Neuronal stem cell (in vitro differentiated cells): ENCODE measurements at regions not wholly inside any gene's neighbourhood (a gene's known extent, or its start where the extent isn't known, plus 50 kb on each side); places are given as distances from the start of the nearest gene placed in this dataset.
"Not testable (repeated sequence)": the region's sequence is repeated elsewhere in the genome, so short reads cannot be mapped to it uniquely, and the experiment has no call there.

ENCODE experiments used
- DNase-seq: peaks from one replicate; pipeline ENCODE4 v3.0.0-alpha.2; 2013; ENCODE audit warnings: low spot score
- H2AFZ ChIP-seq: one replicate; pipeline ENCODE4 v1.6.1; 2013; ENCODE audit warnings: mild to moderate bottlenecking, low read length, inconsistent platforms
- H2AK5ac ChIP-seq: 2 replicates; pipeline ENCODE4 v1.6.1; 2013; ENCODE audit warnings: low read depth, mild to moderate bottlenecking, inconsistent platforms, low read length, moderate library complexity, mixed read lengths
- H2BK120ac ChIP-seq: 2 replicates; pipeline ENCODE4 v1.6.1; 2013; ENCODE audit warnings: low read depth, mild to moderate bottlenecking, inconsistent platforms, low read length, moderate library complexity, mixed read lengths
- H2BK12ac ChIP-seq: one replicate; pipeline ENCODE4 v1.6.1; 2013; ENCODE audit warnings: low read length, inconsistent platforms
- H2BK15ac ChIP-seq: 2 replicates; pipeline ENCODE4 v1.6.1; 2013; ENCODE audit warnings: mild to moderate bottlenecking, low read length, inconsistent platforms, mixed read lengths
- H2BK5ac ChIP-seq: one replicate; pipeline ENCODE4 v1.6.1; 2013; ENCODE audit warnings: inconsistent platforms, mild to moderate bottlenecking, low read length, moderate library complexity
- H3K14ac ChIP-seq: one replicate; pipeline ENCODE4 v1.6.1; 2013; ENCODE audit warnings: low read length, inconsistent platforms
- H3K18ac ChIP-seq: 2 replicates; pipeline ENCODE4 v1.6.1; 2013; ENCODE audit warnings: low read length, inconsistent platforms
- H3K23ac ChIP-seq: 2 replicates; pipeline ENCODE4 v1.6.1; 2013; ENCODE audit warnings: low read depth, mild to moderate bottlenecking, mixed read lengths, low read length, inconsistent platforms; ENCODE audit not compliant: poor library complexity
- H3K27ac ChIP-seq: replicated peaks from 3 replicates; pipeline ENCODE4 v1.5.1; 2013; ENCODE audit warnings: low read length, inconsistent platforms
- H3K27me3 ChIP-seq, 3 experiments: 2 replicates each; pipeline ENCODE4 v1.6.1; 2013; ENCODE audit warnings: low read length in 3 of 3, mild to moderate bottlenecking in 2 of 3, inconsistent platforms in 1 of 3, low read depth in 1 of 3, mixed read lengths in 1 of 3, moderate library complexity in 1 of 3; ENCODE audit not compliant: control insufficient read depth in 3 of 3, insufficient read depth in 3 of 3
- H3K36me3 ChIP-seq, 2 donors: replicated peaks in 1 of 2; 2 replicates each; pipeline ENCODE4 v1.6.1; 2013; ENCODE audit warnings: low read length in 2 of 2; ENCODE audit not compliant: control insufficient read depth in 2 of 2, insufficient read depth in 2 of 2
- H3K4ac ChIP-seq: 2 replicates; pipeline ENCODE4 v1.6.1; 2013; ENCODE audit warnings: inconsistent platforms, mild to moderate bottlenecking, low read length, moderate library complexity
- H3K4me1 ChIP-seq, 2 donors: 1 replicate in 1 of 2; 2 replicates in 1 of 2; pipeline ENCODE4 v1.6.1; 2013; ENCODE audit warnings: low read length in 2 of 2, low read depth in 1 of 2; ENCODE audit not compliant: control insufficient read depth in 2 of 2, insufficient read depth in 1 of 2
- H3K4me2 ChIP-seq: one replicate; pipeline ENCODE4 v1.6.1; 2013; ENCODE audit warnings: mild to moderate bottlenecking, low read length, inconsistent platforms; ENCODE audit not compliant: insufficient read depth, poor library complexity, severe bottlenecking
- H3K4me3 ChIP-seq, 2 donors: 2 replicates each; pipeline ENCODE4 v1.5.1; 2013; ENCODE audit warnings: low read length in 2 of 2, mild to moderate bottlenecking in 2 of 2, inconsistent platforms in 1 of 2, moderate library complexity in 1 of 2
- H3K79me1 ChIP-seq: one replicate; pipeline ENCODE4 v1.6.1; 2013; ENCODE audit warnings: low read depth, mild to moderate bottlenecking, inconsistent platforms, low read length, moderate library complexity
- H3K9ac ChIP-seq: one replicate; pipeline ENCODE4 v1.6.1; 2013; ENCODE audit warnings: mild to moderate bottlenecking, low read depth, low read length, inconsistent platforms; ENCODE audit not compliant: poor library complexity
- H3K9me3 ChIP-seq, 2 donors: replicated peaks in 1 of 2; 2 replicates each; pipeline versions ENCODE3 to v1.6.1; 2013; ENCODE audit warnings: low read length in 2 of 2, mild to moderate bottlenecking in 2 of 2, inconsistent platforms in 1 of 2, low read depth in 1 of 2, mixed read lengths in 1 of 2, moderate library complexity in 1 of 2; ENCODE audit not compliant: control insufficient read depth in 2 of 2, insufficient read depth in 1 of 2
- H4K8ac ChIP-seq: one replicate; pipeline ENCODE4 v1.6.1; 2013; ENCODE audit warnings: low read depth, mild to moderate bottlenecking, inconsistent platforms, low read length, moderate library complexity
- H4K91ac ChIP-seq: one replicate; pipeline ENCODE4 v1.6.1; 2013; ENCODE audit warnings: low read length, low read depth, mild to moderate bottlenecking, inconsistent platforms; ENCODE audit not compliant: poor library complexity
- WGBS, 2 donors: extraction: QIAGEN DNeasy Blood & Tissue Kit; methylation state at CpG; one replicate each; pipeline ENCODE4 v1.1.7; 2013; ENCODE audit warnings: missing lambda C conversion rate in 2 of 2, mixed read lengths in 1 of 2; ENCODE audit not compliant: insufficient read length in 2 of 2, insufficient replicate concordance in 1 of 2; ENCODE audit errors: extremely low coverage in 2 of 2; 5-methylcytosine and 5-hydroxymethylcytosine counted together

DNA sequence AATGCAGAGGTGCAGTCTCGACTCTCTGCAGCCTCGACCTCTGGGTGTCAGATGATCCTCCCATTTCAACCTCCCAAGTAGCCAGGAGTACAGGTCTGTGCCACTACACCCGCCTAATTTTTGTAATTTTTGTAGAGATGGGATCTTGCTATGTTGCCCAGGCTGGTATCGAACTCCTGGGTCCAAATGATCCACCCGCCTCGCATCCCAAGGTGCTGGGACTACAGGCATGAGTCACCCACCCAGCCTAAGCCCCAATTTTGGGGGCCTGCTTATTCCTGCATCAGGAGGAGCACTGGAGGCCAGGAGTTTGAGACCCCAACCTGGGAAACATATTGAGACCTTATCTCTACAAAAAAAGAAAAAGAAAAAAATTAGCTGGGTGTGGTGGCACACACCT is 80.1 kb upstream of the ADGRE5 start:
- Histone ChIP-seq H3K4me2 (no peak overlapping the region), H3K79me1 (no peaks in the 10 kb centered on the region), H4K8ac (no peak overlapping the region), H3K18ac (no peak overlapping the region), H2BK5ac (no peak overlapping the region), H2BK15ac (no peak overlapping the region), H4K91ac (no peak overlapping the region), H3K23ac (no peak overlapping the region), H3K9me3 (peaks cover 0 to 2% of the 10 kb centered on the region in 2 donors), H2AFZ (no peak overlapping the region), H3K4ac (no peak overlapping the region), H3K36me3 (no peaks in the 10 kb centered on the region), H3K27me3 (no peaks in the 10 kb centered on the region), H3K27ac (no peak overlapping the region), H3K4me1 (no peaks in the 10 kb centered on the region), H3K9ac (no peak overlapping the region), H2BK12ac (no peak overlapping the region), H3K14ac (no peak overlapping the region), H3K4me3 (no peak overlapping the region), H2BK120ac (no peak overlapping the region), H2AK5ac (no peak overlapping the region)
- WGBS, 2 donors: no CpG with 5 or more reads among the region's 6 CpGs
- no peak for DNase-seq

DNA sequence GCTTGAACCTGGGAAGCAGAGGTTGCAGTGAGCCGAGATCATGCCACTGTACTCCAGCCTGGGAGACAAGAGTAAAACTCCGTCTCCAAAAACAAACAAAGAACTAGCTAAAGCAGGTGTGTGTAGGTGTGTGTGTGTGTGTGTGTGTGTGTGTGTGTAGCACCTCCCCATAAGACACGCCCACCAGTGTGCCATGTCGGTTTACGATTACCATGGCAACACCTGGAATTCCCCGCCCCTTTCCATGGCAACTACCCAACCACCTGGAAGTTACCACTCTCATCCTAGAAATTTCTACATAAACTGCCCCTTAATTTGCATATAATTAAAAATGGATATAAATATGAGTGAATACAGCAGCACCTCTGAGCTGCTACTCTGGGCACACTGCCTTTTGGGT is 80.9 kb upstream of the ADGRE5 start:
- no peak overlapping the region for H3K14ac ChIP-seq
- no peak overlapping the region for H2AK5ac ChIP-seq
- no peak overlapping the region for H2AFZ ChIP-seq
- no peak overlapping the region for H2BK5ac ChIP-seq
- no peaks in the 10 kb centered on the region for H3K36me3 ChIP-seq
- peaks cover 0 to 2% of the 10 kb centered on the region in 2 donors for H3K9me3 ChIP-seq
- no peaks in the 10 kb centered on the region for H3K27me3 ChIP-seq
- peak overlapping the region; percentile 3 for H4K8ac ChIP-seq
- no peaks in the 10 kb centered on the region for H3K79me1 ChIP-seq
- no peak overlapping the region for H3K4me3 ChIP-seq
- no peak overlapping the region for H2BK120ac ChIP-seq
- no peak for DNase-seq
- no peak overlapping the region for H3K23ac ChIP-seq
- H3K4me1 ChIP-seq: no peaks in the 10 kb centered on the region
- no peak overlapping the region for H3K18ac ChIP-seq
- no peak overlapping the region for H2BK12ac ChIP-seq
- H3K27ac ChIP-seq: no peak overlapping the region
- no CpG with 5 or more reads among the region's 6 CpGs for WGBS, 2 donors
- H2BK15ac ChIP-seq: no peak overlapping the region
- peak overlapping the region; percentile 44 for H3K9ac ChIP-seq
- no peak overlapping the region for H3K4ac ChIP-seq
- no peak overlapping the region for H4K91ac ChIP-seq
- no peak overlapping the region for H3K4me2 ChIP-seq

DNA sequence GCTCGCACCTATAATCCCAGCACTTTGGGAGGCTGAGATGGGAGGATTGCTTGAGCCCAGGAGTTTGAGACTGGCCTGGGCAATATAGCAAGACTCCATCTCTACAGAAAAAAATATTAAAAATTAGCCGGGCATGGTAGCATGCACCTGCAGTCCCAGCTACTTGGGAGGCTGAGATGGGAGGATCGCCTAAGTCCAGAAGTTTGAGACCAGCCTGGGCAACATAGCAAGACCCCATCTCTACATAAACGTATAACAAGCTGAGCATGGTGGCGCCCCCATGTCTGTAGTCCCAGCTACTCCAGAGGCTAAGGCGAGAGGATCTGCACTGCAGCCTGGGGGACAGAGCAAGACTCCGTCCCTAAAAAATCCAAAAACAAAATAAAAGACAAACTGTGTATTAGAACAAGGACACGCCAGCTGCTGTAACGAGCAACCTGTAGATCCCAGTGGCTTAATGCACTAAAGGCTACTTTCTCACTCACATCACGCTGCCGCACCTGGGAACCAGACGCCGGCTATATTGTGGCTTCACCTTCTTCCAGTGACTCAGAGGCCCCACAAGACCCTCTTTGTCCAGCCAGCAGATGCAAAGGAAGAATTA is 81.9 kb upstream of the ADGRE5 start:
- H4K91ac ChIP-seq, H3K4ac ChIP-seq, H2AK5ac ChIP-seq, H3K27ac ChIP-seq, H3K4me1 ChIP-seq, H3K79me1 ChIP-seq, H3K4me3 ChIP-seq, H3K9ac ChIP-seq, H2AFZ ChIP-seq, H3K18ac ChIP-seq, H3K27me3 ChIP-seq, H3K14ac ChIP-seq, H2BK120ac ChIP-seq, H3K9me3 ChIP-seq, H2BK15ac ChIP-seq, H3K4me2 ChIP-seq, H4K8ac ChIP-seq, H3K23ac ChIP-seq, H3K36me3 ChIP-seq, H2BK5ac ChIP-seq, DNase-seq: not testable (repeated sequence)
- WGBS, 2 donors: no CpG with 5 or more reads among the region's 13 CpGs
- peak overlapping the region; percentile 10 for H2BK12ac ChIP-seq

DNA sequence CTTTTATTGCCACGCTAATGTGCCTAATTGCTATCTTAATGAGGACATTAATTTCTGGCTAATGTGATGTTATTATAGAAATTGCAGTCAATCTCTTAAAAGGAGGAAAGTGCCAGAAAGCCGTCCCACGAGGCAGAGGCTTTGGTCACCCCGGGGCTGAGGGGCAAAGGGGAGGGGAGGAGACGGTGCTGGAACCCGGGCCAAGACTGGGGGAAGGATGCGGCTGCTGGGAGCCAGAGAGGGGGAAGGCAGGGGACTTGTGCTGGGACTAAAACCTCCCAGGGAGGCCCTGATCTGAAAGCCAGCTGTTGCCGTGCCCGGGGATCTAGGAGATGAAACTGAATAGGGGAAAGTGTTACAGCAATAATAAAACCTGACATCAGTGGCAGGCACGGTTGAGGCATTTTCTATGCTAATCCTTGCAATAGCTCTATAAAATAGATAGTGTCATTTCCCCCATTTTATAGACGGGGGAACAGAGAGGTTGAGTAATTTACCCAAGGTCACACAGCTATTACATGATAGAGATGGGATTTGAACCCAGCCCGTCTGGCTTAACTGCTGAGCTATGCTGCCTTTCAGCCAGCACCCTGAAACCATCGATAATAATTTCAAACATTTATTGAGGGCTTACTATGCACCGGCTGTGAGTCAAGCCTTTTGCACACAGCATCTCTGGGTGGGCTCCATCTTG is 83.2 kb upstream of the ADGRE5 start:
- not testable (repeated sequence) for DNase-seq, H3K4me1 ChIP-seq, H3K23ac ChIP-seq, H3K18ac ChIP-seq, H3K14ac ChIP-seq, H2AK5ac ChIP-seq, H2BK5ac ChIP-seq, H3K4ac ChIP-seq, H2BK120ac ChIP-seq, H2BK15ac ChIP-seq, H4K91ac ChIP-seq, H3K36me3 ChIP-seq, H2BK12ac ChIP-seq, H3K4me3 ChIP-seq, H3K9me3 ChIP-seq, H2AFZ ChIP-seq, H3K79me1 ChIP-seq, H3K27me3 ChIP-seq, H4K8ac ChIP-seq, H3K27ac ChIP-seq, H3K4me2 ChIP-seq, H3K9ac ChIP-seq
- no CpG with 5 or more reads among the region's 14 CpGs for WGBS, 2 donors
